DMS153 treated with DMSO at 0.1 percent for 48 hours (cell line): ENCODE measurements at regions not wholly inside any gene's neighbourhood (a gene's known extent, or its start where the extent isn't known, plus 50 kb on each side); places are given as distances from the start of the nearest gene placed in this dataset.

Experiments used
- DNase-seq: peaks from one replicate; lab custom pipeline; 2025; ENCODE audit not compliant: unreplicated experiment; lab: John Stamatoyannopoulos, UW

DNA sequence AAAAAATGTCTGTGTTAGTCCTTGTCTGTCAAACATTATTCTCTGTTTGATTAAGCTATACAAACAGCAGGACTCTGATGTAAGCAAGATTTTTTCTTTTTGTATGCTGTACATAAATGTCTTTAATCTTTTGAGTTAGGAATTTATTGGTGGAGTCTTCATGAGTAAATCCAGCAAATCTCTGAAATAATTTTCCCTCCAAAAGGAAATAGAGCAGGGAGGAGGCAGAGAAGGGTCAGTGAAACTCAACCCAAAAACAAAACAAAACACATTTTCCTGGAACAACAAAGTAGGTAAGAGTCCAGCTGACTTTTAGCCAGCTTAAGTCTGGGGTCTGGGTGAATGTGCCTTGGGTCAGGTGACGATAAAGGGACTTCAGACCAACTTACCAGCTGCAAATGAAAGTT lies 113.7 kb downstream of the FOXA2 start:
- DNase-seq, result peak; percentile 39

GRCh38 chr20:22466447-22467171 lies 117.8 kb downstream of the FOXA2 start:
- DNase-seq, result peak; percentile 95

DNA sequence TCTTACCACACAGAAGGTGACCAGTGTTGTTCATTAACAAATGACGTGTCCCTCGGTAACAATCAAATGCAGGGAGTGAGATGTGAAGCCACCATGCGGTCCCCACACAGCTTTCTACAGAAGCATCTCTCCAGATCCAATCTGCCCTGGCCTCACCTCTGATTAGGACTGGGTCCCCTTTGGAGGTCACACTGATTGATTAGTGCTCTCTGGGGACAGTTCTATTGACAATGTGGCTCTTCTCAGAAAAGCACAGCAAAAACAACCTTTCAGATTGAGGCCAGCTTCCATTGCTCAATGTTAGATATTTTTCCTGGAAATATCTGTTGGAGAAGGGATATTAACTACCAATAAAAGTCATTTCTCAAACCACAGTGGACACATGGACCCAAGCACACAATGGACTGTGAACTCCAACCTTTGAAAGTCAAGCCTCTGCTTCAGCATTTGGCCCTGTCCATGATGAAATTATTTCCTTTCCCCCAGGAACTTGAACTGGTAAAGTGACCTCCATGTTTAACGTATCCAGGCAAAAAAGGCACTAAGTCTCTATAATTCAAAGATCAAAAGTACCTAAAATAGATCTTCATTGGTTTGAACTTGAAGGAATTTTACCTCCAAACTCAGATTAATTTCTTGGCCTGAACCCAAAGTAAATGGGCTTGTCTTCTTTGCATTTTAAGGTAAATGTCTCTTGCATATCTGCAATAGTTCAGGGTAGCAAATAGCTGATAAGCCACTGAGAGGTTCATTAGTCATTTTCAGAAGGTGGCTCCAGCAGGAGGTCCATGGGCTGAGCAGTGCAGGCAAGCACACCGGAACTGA lies 118.5 kb downstream of the FOXA2 start:
- DNase-seq, result no peak

- no peak for DNase-seq
These were observed 119.9 kb downstream of the FOXA2 start for GRCh38 chr20:22464312-22465003.

GRCh38 chr20:22462975-22463914 lies 121.1 kb downstream of the FOXA2 start:
- peak; percentile 90 for DNase-seq

DNA sequence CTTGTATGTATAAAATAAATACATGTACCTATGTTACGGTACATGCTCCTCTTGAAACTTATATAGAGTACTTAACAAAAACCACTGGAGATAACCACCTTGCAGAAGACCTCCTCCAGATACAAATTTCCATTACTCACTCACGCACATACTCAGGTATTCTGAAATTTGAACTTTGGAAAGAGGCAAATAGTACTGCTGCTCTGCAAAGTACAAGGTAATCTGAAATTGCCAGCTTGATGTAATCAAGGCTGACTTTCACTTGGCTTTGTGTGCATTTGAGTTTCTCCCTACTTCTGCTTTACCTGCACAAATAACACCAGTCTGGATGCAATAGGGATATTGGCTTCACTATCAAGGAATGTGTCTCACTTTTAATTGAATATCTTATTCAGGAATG lies 123.6 kb downstream of the FOXA2 start:
- DNase-seq, result no peak

- peak; percentile 31 for DNase-seq
These were observed 124.1 kb downstream of the FOXA2 start for GRCh38 chr20:22460231-22460630.

- no peak for DNase-seq
These were observed 124.6 kb downstream of the FOXA2 start for GRCh38 chr20:22459754-22460153.

GRCh38 chr20:22456109-22456508 lies 128.3 kb downstream of the FOXA2 start:
- no peak for DNase-seq

GRCh38 chr20:22455259-22455658 lies 129.1 kb downstream of the FOXA2 start:
- DNase-seq, result peak; percentile 58

DNA sequence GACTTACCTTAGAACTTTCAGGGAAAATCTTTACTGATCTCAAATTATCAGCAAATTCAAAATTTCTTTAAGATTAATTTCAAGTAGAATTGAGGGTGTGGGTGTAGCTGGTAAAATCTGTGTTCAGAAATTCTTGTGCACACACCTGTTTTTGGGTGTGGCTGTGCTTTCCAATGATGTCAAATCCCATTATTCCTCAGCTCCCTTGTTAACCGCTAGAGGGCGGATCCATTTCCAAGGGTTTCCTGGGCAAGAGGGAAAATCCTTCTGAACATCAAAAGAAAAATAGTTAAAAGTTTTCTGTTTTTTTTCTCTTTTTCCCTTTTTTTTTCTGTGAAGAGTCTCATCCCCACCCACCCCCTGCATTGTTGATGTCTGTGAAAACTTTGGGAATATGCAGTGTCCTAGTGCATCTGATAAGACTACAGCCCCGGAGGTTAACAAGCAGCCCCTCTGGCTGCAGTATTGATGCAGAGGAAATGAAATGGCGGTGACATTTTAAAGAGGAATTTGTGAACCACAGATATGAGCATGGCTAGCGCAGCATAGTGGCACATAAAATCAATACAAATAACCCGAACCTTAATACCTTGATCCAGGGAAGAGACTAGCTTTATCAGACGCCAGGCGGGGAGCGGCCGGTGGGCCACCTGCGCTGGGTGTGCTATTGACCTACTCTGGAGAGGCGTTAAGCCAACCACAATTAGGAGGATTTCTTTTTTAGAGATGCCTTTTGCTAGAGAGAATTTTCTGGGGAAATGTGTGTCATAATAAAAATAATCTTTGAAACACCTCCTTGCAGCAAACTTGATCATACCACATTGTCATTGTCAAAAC lies 130.9 kb downstream of the FOXA2 start:
- DNase-seq, result peak; percentile 78

- peak; percentile 86 for DNase-seq
These were observed 131.8 kb downstream of the FOXA2 start for GRCh38 chr20:22452442-22453011.

GRCh38 chr20:22450537-22450936 lies 133.8 kb downstream of the FOXA2 start:
- DNase-seq, result no peak

- no peak for DNase-seq
These were observed 135.0 kb downstream of the FOXA2 start for GRCh38 chr20:22449188-22449973.

DNA sequence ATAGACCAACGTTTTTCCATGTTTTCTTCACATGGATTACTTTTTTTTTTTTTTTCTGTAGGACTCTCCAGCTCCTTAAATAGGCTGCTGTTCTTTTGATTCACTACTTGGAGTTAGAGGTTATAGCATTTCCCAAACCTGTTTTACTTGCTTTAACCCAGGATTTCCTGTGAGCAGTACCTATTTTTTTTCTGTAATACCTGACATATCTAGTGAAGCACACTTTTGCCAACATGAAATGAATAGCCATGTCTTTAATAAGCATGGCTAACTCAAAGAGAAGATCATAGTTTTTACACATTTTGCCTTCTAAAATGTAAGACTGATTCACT lies 137.0 kb downstream of the FOXA2 start:
- no peak for DNase-seq

- DNase-seq, result no peak
These were observed 137.5 kb downstream of the FOXA2 start for GRCh38 chr20:22446613-22447446.

GRCh38 chr20:22442318-22442717 lies 142.1 kb downstream of the FOXA2 start:
- no peak for DNase-seq

DNA sequence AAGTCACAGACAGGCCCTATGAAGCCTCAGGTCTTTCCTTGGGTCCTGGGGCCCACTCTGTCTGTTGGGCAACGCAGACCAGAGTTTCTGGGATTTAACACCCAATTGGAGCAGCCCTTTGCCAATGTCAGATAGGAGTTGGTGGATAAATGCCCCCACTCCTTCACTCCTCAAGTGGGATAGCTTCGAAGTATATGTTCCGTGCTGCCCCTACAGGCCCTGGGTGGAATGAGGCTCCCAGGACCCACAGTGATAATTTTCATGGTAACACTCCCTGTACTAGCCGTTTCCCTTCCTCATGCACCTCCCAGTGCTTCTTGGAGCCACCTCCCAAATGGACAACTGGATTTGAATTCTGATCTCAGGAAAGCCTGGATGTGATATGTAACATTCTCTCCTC lies 145.4 kb downstream of the FOXA2 start:
- DNase-seq, result no peak
